Lung (tissue), 11 donors: ENCODE measurements at regions not wholly inside any gene's neighbourhood (a gene's known extent, or its start where the extent isn't known, plus 50 kb on each side); places are given as distances from the start of the nearest gene placed in this dataset.

Experiments
- ATAC-seq: fragments of 200-7000 bp; cut with Tn5 transposase; one replicate; pipeline ENCODE4 v1.9.1; 2020; ENCODE audit warnings: moderate number of reproducible peaks; ENCODE audit not compliant: insufficient read depth, low FRiP score
- DNase-seq, 3 donors: peaks; one replicate each; pipeline ENCODE4 v3.0.0-alpha.2; 2013 to 2017
- H3K27ac ChIP-seq, 2 donors: one replicate each; pipeline ENCODE4 v1.5.1; 2013; ENCODE audit warnings: mild to moderate bottlenecking in 2 of 2, moderate library complexity in 2 of 2, control low read depth in 1 of 2, inconsistent platforms in 1 of 2, low read depth in 1 of 2, low read length in 1 of 2
- H3K27me3 ChIP-seq, 3 donors: one replicate each; pipeline ENCODE4 v1.5.1; 2013; ENCODE audit warnings: low read length in 2 of 3; ENCODE audit not compliant: control insufficient read depth in 3 of 3, insufficient read depth in 3 of 3
- H3K36me3 ChIP-seq, 4 donors: one replicate each; pipeline ENCODE4 v1.5.1; 2013; ENCODE audit warnings: low read length in 4 of 4, mild to moderate bottlenecking in 1 of 4, moderate library complexity in 1 of 4; ENCODE audit not compliant: control insufficient read depth in 4 of 4, insufficient read depth in 4 of 4
- H3K4me1 ChIP-seq, 5 donors: one replicate each; pipeline ENCODE4 v1.5.1; 2013; ENCODE audit warnings: low read length in 5 of 5, mild to moderate bottlenecking in 2 of 5, moderate library complexity in 1 of 5; ENCODE audit not compliant: control insufficient read depth in 5 of 5, insufficient read depth in 5 of 5
- H3K4me3 ChIP-seq: one replicate; pipeline ENCODE4 v1.5.1; 2013; ENCODE audit warnings: mild to moderate bottlenecking, control low read depth, moderate library complexity
- H3K9ac ChIP-seq, 2 donors: one replicate each; pipeline ENCODE4 v1.5.1; 2013; ENCODE audit warnings: low read length in 2 of 2, control low read depth in 1 of 2; ENCODE audit not compliant: insufficient read depth in 1 of 2
- H3K9me3 ChIP-seq, 4 donors: one replicate each; pipeline ENCODE4 v1.5.1; 2013; ENCODE audit warnings: low read length in 3 of 4, mild to moderate bottlenecking in 1 of 4, moderate library complexity in 1 of 4; ENCODE audit not compliant: control insufficient read depth in 4 of 4, insufficient read depth in 3 of 4
- CTCF ChIP-seq: IDR thresholded peaks from 2 replicates; pipeline ENCODE4 v1.5.1; 2012; ENCODE audit warnings: mild to moderate bottlenecking; ENCODE audit errors: control extremely low read depth, extremely low read depth
- WGBS, 2 donors: extraction: QIAGEN DNeasy Blood & Tissue Kit; methylation state at CpG; one replicate each; pipeline ENCODE4 v1.1.7; 2013; 5-methylcytosine and 5-hydroxymethylcytosine counted together
- donor health status: control.
- donor health status: control.
- donor health status: Bipolar disorder and iron deficiency.
- donor health status: healthy.
- donor health status: DM: yes; HTN: yes; CAD: no.

DNA sequence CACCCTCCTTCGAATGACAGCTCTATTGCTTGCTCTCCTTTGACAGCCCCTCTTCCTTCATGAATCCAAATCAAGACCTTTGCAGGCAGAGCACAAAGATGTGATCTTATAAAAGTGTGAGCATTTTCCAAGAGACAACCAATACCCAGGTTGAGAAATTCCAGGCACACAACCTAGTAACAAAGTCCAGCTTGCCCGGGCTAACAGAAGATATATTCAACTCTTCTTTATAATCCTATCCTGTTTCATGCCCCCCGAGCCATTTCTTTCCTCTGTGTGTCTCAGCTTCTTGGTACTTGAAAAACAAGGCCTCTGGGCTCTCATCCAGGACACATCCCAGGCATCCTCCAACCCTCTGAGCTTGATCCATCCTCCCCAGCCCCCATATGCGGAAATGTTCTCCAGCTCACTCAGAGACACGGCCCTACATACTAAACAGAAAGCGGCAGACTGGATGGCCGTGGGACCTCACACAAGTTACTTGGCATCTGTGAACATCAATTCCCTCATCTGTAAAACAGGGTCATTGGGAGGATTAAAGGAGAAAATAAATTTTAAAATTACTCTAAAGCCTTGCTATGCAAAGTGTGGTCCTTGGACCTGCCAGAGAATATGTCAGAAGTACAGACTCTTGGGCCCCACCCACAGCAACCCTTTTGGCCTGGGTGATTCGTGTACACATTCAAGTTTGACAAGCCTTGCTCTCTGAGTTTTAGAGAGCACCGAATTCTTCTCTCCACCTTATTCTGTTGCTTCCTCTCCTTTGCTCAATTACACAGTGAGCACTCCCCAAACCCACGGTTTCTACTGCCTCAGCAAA is 627.0 kb downstream of the BCOR start:
- ATAC-seq = no peak
- no peaks in the 10 kb centered on the region for H3K36me3 ChIP-seq

DNA sequence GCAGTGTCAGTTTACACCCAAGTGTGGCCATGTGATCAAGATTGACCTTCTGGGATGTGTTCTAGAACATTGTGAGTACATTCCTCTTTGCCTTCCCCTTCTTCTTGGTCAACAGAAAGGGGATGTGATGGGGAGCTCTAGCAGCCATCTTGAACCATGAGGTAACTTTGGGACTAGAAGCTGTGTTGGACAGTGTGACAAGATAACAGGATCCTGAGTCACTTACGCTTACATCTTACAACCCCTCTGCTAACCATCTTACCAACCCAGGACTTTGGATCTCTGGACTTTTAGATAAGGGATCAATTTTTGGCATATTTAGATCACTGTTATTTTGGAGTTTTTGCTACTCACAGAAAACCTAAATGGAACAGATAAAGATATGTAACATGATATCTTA is 625.6 kb downstream of the BCOR start:
- DNase-seq = no peak
- Histone ChIP-seq H3K36me3 (no peaks in the 10 kb centered on the region), H3K27ac (no peak overlapping the region), H3K9ac (no peak overlapping the region), H3K4me3 (no peak overlapping the region), H3K4me1 (peaks cover 0 to 42% (median 6%) of the 10 kb centered on the region in 5 donors), H3K9me3 (no peaks in the 10 kb centered on the region), H3K27me3 (peaks cover 0 to 9% (median 7%) of the 10 kb centered on the region in 3 donors)
- TF ChIP-seq CTCF = no peak
- no peak for ATAC-seq
- 92 to 95% methylated on average over 1 of the region's 1 CpG for WGBS, 2 donors

More for the DNA sequence above, 627.0 kb downstream of the BCOR start:
- H3K27ac ChIP-seq = no peak overlapping the region
- H3K9me3 ChIP-seq = peaks cover 0 to 3% (median 0%) of the 10 kb centered on the region in 4 donors
- 65 to 90% methylated on average over 10 of the region's 10 CpGs for WGBS, 2 donors
- no peak for TF ChIP-seq CTCF
- no peak overlapping the region for H3K4me3 ChIP-seq
- peaks cover 0 to 9% (median 4%) of the 10 kb centered on the region in 3 donors for H3K27me3 ChIP-seq
- H3K4me1 ChIP-seq = peaks cover 0 to 28% (median 4%) of the 10 kb centered on the region in 5 donors
- no peak overlapping the region for H3K9ac ChIP-seq
- peak; percentile 87 to 96 (median 93) for DNase-seq

DNA sequence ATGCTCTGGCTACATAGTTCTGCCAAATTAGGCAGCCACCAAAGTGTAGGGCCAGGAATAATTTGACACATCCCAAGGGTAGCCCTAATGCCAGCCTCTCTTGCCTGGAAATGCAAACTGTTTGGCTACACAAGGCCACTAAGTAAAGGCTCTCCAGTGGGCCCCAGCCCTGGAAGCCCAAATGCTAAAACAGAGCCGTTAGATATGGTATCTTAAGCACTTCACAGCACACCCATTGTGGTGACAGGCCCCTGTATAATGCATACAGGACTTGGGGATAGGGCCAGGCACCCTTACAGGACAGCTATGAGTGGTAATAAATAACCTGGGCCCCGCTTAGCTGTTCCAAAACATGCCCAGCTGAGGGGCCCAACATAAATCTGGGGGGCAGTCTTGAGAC is 623.9 kb downstream of the BCOR start:
- no peak overlapping the region for H3K27ac ChIP-seq
- H3K4me3 ChIP-seq = no peak overlapping the region
- H3K36me3 ChIP-seq = no peaks in the 10 kb centered on the region
- H3K27me3 ChIP-seq = peaks cover 0 to 9% (median 7%) of the 10 kb centered on the region in 3 donors
- no peak overlapping the region for H3K9ac ChIP-seq
- ATAC-seq (no peak), DNase-seq (no peak)
- H3K4me1 ChIP-seq = peaks cover 0 to 58% (median 12%) of the 10 kb centered on the region in 5 donors
- WGBS, 2 donors = 70 to 93% methylated on average over 2 of the region's 2 CpGs
- TF ChIP-seq CTCF = no peak
- H3K9me3 ChIP-seq = peaks cover 0 to 2% (median 0%) of the 10 kb centered on the region in 4 donors
